Left lung (tissue), 4 donors: ENCODE measurements at regions not wholly inside any gene's neighbourhood (a gene's known extent, or its start where the extent isn't known, plus 50 kb on each side); places are given as distances from the start of the nearest gene placed in this dataset.
A peak's percentile ranks its signal among the peaks of the same experiment; 100 is the strongest.

Source experiments
- ATAC-seq: fragments of 200-7000 bp; cut with Tn5 transposase; one replicate; pipeline ENCODE4 v1.9.1; 2020; ENCODE audit warnings: moderate library complexity
- DNase-seq, 4 donors: peaks; one replicate each; pipeline ENCODE4 v3.0.0-alpha.2; 2013 to 2020
- H3K27ac ChIP-seq, 2 donors: fragments of 200-600 bp; sonication (generic) in 1 of 2; one replicate each; pipeline versions ENCODE4 v1.5.0 to v1.8.0; 2020 to 2021
- H3K27me3 ChIP-seq, 2 donors: fragments of 200-600 bp; sonication (generic) in 1 of 2; one replicate each; pipeline versions ENCODE4 v1.5.0 to v1.8.0; 2020 to 2021
- H3K36me3 ChIP-seq, 2 donors: fragments of 200-600 bp; sonication (generic) in 1 of 2; one replicate each; pipeline versions ENCODE4 v1.5.0 to v1.8.0; 2020 to 2021
- H3K4me1 ChIP-seq, 2 donors: fragments of 200-600 bp; one replicate each; pipeline ENCODE4 v1.8.0; 2021
- H3K4me3 ChIP-seq, 2 donors: fragments of 200-600 bp; sonication (generic) in 1 of 2; one replicate each; pipeline versions ENCODE4 v1.5.0 to v1.8.0; 2020 to 2021; ENCODE audit warnings: mild to moderate bottlenecking in 1 of 2
- H3K9me3 ChIP-seq, 2 donors: fragments of 200-600 bp; sonication (generic) in 1 of 2; one replicate each; pipeline versions ENCODE4 v1.5.0 to v1.8.0; 2020 to 2021
- CTCF ChIP-seq, 2 donors: fragments of 200-600 bp; sonication (generic) in 1 of 2; IDR thresholded peaks; one replicate each; pipeline versions ENCODE4 v1.5.0 to v1.8.0; 2021; ENCODE audit warnings: antibody characterized with exemption in 2 of 2
- intact Hi-C, 2 donors: fragments of 100-400 bp; cut with DNase I; formaldehyde crosslinking; loops; one replicate each; pipeline versions ENCODE4 v1.11.2 to v1.14.2; 2022
- donor health status: DM: no; HTN: yes; CAD: no.
- donor health status: DM: no; HTN: no; CAD: no.

GRCh38 chr3:64417816-64418215, 192.6 kb upstream of the PRICKLE2 start:
- intact Hi-C loops = no loop called here
- Histone ChIP-seq H3K27ac (peak overlapping the region in 1 of 2 donors; percentile 46), H3K27me3 (no peaks in the 10 kb centered on the region), H3K4me1 (peaks cover 6 to 10% of the 10 kb centered on the region in 2 donors), H3K4me3 (no peak overlapping the region), H3K36me3 (no peaks in the 10 kb centered on the region), H3K9me3 (no peaks in the 10 kb centered on the region)
- ATAC-seq = peak; percentile 58
- no peak for TF ChIP-seq CTCF (IDR thresholded peaks at IDR 0.05)
- no peak for DNase-seq

GRCh38 chr3:64414043-64414442, 188.8 kb upstream of the PRICKLE2 start:
- Histone ChIP-seq H3K4me3 (no peak overlapping the region), H3K27ac (no peak overlapping the region), H3K27me3 (no peaks in the 10 kb centered on the region), H3K4me1 (peaks cover 6 to 10% of the 10 kb centered on the region in 2 donors), H3K9me3 (no peaks in the 10 kb centered on the region), H3K36me3 (no peaks in the 10 kb centered on the region)
- intact Hi-C loops = no loop called here
- ATAC-seq (no peak), DNase-seq (no peak)
- no peak for TF ChIP-seq CTCF (IDR thresholded peaks at IDR 0.05)

- Histone ChIP-seq H3K9me3 (no peaks in the 10 kb centered on the region), H3K27ac (no peak overlapping the region), H3K36me3 (no peaks in the 10 kb centered on the region), H3K27me3 (no peaks in the 10 kb centered on the region), H3K4me1 (no peaks in the 10 kb centered on the region), H3K4me3 (no peak overlapping the region)
- ATAC-seq (no peak), DNase-seq (no peak)
- intact Hi-C loops = no loop called here
- no peak for TF ChIP-seq CTCF (IDR thresholded peaks at IDR 0.05)
These were observed 185.8 kb upstream of the PRICKLE2 start for GRCh38 chr3:64411101-64411500.

- H3K27me3 ChIP-seq = no peaks in the 10 kb centered on the region
- DNase-seq (no peak), ATAC-seq (no peak)
- no peaks in the 10 kb centered on the region for H3K36me3 ChIP-seq
- H3K4me1 ChIP-seq = peaks cover 0 to 3% of the 10 kb centered on the region in 2 donors
- no peaks in the 10 kb centered on the region for H3K9me3 ChIP-seq
- H3K4me3 ChIP-seq = no peak overlapping the region
- no peak for TF ChIP-seq CTCF (IDR thresholded peaks at IDR 0.05)
- H3K27ac ChIP-seq = no peak overlapping the region
- intact Hi-C loops = no loop called here
These were observed 185.0 kb upstream of the PRICKLE2 start for GRCh38 chr3:64410226-64410625.

GRCh38 chr3:64408770-64409169, 183.5 kb upstream of the PRICKLE2 start:
- TF ChIP-seq CTCF (IDR thresholded peaks at IDR 0.05) = no peak
- Histone ChIP-seq H3K9me3 (no peaks in the 10 kb centered on the region), H3K27me3 (no peaks in the 10 kb centered on the region), H3K4me3 (no peak overlapping the region), H3K36me3 (no peaks in the 10 kb centered on the region), H3K4me1 (peaks cover 0 to 9% of the 10 kb centered on the region in 2 donors), H3K27ac (no peak overlapping the region)
- DNase-seq (no peak), ATAC-seq (no peak)
- intact Hi-C loops = loop anchor here in 1 of 2 donors (10.0 kb wide), 1 partner anchor 374 kb away; no protein-coding TSS in a partner anchor
